ENCODE measurements at regions not wholly inside any gene's neighbourhood (a gene's known extent, or its start where the extent isn't known, plus 50 kb on each side); places are given as distances from the start of the nearest gene placed in this dataset.
A peak's percentile ranks its signal among the peaks of the same experiment; 100 is the strongest.

DNA sequence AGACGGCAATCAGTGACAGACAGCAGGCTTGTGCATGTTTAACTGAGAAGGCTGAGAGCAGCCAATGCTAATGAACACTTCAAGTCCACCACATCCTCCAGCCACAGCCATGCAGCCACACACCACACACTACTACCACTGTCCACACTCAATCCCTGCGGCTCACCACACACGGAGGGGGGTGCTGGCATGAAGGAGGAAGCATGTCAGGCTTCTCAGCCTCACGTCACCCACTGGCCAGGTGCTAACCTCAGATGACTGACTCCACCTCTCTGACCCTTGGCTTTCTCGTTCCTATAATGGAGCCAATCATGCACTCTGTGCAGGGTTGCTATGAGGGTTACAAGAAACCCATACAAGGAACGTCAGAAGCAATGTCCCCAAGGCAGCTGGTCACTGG is 165.4 kb upstream of the RNF32 start:
- DNase-seq = no peak

DNA sequence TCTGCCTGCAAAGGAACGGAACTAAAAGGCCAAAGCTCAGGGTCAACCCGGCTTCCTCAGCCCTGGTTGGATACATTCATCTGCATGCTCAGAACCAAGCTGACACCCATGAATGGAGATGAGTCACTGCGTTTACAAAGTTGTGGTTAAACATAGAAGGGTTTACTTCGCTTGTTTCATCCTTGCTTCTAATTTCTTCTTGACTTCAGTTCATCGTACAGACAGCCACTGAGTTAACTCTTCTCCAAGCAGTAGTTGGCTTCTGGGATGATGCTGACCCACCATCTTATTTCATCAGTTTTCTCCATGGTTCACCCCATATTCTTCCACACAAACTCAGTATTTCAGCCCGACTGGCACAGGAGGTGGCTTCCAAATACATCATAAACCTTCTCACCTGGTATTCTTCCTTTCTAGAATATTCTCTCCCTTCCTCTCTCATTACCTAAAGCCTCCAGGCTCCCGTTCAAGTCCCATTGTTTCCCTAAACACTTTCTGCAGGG is 166.3 kb upstream of the RNF32 start:
- no peak for DNase-seq

DNA sequence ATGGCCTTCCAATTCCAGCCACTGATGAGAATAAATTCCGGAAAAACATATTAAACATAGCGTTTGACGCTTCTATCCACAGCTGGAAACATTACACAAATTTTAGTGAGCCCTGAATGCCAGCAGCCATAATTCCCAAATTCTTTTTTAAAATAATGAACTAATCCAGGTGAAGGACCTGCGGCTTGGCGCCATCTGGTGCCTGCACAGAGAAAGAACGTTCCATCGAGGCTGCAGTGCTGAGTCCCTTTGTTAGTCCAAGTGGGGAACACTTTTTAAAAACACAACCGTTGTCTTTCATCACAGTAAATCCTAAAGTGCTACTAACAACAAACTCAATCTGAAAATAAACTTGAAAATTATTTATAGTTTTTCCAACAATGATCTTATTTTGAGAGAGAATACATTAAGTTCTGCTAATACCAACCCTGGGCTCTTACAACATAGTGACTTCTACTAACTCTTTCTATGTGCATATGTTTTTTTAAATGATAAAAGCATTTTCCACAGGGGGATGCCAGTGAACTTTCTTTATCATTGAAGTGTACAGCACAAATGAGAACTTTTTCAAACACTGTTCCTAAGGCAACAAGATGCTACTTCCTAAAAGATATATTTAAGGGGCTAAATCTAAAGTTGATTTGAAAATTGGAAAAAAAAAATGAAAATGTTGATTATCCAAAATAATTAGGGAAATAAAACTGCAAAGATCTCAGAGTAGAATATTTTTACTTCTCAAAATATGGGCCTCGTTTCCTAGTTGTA is 166.9 kb upstream of the RNF32 start:
- peak; percentile 32 for DNase-seq

DNA sequence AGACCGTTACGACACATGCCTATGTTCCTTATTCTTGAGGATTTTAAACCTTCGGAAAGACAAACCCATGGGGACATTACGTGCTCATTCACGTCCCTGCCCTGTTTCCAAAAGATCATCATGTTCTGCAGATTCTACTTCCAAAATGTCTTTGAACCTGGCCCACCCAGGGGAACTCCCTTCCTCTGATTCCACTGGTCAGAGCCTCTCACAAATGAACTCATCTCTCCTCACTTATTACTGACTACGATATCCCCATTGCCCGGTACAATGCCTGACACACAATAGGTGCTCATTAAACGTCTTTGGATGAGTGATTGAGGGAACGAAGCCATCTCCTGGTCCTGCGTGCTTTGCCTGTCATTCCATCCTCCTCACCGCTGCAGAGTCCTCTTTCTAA is 168.3 kb upstream of the RNF32 start:
- no peak for DNase-seq

DNA sequence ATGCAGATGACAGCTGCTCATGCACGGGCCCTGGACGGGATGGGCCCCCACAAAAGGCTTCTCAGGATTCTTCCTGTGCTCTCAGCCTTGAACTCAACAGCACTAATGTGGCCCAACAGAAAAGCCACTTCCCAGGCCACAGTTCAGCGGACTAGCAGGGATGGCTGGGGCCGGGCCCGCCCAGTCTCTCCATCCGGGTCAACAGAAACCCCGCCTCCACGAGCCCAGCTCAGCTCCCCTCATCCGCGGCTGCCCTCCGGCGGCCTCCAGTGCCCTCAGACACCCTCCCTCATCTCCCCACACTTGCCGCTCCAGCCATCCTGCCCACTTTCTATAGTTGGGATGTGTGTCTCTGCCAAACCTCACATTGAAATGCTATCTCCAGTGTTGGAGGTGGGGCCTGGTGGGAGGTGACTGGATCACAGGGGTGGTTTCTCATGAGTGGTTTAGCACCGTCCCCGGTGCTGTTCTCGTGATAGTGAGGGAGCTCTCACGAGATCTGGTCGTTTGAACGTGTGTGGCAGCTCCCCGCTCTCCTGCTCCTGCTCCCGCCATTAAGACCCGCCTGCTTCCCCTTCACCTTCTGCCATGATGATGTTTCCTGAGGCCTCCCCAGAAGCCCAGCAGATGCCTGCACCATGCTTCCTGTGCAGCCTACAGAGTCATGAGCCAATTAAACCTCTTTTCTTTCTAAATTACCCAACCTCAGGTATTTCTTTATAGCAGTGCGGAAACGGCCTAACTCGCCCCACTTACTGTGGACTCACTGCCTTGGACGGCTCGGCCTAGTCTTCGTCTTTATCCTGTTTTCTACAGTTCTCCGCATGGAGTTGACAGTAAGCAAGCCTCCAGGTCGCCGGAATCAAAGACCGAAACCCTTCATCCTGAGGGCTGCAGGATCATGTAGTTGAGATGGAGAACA is 169.9 kb upstream of the RNF32 start:
- no peak for DNase-seq

DNA sequence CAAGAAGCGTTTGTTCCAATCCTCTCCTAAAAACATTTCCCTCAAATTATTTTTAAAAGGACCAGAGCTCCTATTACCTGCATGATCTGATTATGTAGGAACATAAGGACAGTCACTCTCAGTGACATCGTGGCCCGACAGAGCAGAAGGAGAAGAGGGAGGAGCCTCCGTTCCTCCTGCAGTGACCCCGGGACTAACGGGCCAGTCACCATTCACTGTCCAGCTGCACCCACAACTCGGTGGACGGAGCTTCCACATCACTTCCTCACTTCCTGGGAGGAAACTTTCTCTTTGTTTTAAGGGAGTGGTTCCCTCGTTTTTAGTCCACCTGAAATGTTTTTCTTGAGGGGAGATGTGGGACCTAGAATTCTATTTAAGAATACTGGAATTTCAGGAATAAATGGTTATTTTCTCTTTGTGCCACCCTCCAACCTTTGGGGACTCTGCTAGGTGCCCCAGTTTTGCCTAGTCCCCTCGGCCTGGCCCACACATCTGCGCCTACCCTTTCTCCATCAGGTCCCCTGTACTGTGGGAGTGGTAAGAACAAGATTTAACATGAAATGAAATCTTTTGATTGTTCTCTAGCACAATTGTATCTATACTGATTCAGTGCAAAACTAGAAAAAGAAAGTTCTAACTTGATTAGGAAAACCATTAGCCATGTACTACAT is 173.5 kb upstream of the RNF32 start:
- DNase-seq = no peak

DNA sequence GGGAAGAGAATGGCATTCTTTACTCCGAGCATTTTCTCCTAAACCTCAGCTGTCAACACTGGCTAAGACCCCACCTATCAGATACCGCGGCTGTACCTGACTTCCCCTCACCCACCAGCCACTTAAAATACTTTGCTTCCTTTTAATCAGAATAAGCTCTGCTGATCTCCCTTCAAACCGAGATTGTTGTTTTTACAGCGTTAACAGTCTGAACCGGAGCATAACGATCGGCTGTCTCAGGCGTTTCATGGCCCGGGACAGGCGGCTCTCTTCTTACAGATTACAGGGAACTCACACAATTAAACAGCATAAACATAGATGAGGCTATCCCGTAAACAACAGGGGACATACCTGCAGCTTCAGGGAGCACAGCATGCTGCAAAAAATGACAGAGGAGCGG is 174.3 kb upstream of the RNF32 start:
- no peak for DNase-seq

DNA sequence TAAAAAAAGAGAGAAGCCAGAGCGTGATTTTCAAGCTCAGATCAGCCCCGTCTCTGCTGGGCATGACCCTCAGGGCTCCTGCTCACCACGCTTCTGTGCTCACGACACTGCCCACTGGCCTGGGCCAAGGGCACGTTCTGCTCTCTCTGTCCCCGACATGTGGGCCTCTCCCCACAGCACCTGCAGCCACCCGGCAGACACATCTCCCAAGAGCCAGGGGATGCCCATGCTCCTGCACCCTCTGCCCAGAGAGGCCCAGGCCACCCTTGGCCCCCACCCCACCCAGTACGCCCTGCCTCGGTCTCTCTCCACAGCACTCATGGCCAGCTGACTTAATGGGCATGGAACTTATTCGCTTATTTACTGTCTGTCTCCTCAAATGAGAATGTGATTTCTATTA is 175.4 kb upstream of the RNF32 start:
- no peak for DNase-seq

DNA sequence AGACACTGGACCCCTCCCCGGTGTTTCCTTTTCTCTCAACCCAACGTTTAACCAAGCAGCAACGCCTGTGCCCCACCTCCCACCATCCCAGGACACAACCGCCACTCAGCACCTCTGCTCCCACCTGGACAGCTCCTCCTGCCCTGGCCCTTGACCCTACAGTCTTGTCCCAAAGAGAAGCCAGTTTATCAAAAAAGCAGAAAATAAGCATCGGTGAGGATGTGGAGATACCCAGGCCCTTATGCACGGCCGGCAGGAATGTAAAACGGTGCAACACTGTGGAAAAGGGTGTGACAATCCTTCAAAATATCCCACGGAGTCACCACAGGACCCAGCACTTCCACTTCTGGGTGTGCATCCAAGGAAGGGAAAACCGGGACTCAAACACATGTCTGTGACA is 176.2 kb upstream of the RNF32 start:
- DNase-seq = no peak

DNA sequence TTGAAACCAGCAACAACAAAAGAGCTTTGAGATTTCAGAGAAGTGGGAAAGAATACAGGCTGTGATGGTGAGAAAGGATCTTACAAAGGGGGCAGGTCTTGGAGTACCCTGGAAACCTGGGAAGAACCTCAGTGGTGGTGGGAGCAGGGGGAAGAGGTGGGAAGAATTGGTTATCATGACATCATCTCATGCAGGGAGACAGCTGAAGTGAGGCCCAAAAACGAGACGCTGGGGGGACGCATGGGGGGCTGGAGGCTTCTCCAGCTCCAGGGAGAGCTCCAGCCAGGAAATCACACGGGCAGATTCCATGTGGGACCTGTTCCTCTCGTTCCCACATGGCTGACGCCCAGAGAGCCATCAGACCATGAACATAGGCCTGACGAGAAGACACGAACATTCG is 177.3 kb upstream of the RNF32 start:
- no peak for DNase-seq

DNA sequence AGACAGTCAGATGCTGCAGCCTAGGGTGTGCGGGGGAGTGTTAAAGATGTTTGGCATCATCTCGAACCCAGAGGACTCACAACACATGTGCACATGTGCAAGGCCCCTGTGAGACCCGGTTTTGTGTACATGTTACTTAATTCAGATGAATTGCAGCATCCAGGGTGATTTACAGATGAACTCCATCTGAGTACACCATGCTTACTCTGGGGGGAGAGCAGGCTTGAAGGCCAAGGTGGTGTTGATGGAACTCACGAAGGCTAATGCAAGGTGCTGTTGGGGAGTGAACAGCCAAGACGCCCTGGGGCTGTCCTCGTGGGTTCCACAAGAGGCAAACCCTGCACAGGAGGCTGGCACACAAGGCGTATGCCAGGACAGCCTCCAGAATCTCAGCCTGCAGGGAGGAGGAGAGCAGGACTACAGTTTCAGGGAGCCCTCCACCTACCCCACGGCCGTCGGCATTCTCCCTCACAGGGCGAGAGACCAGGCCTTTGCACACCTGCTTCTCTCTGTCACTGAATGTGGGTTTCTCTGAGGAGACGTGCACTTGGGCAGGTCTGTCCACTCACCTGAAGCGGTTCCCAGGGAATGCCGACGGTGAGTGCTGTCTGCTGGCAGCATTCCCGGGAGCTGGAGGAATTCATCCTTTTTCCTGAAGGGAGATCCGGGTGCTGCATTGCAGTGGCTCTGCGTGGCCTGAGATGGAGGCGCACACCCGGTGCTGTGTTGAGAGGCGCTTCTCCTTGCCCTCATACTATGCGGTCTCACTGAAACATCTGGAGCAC is 178.5 kb upstream of the RNF32 start:
- DNase-seq = no peak

DNA sequence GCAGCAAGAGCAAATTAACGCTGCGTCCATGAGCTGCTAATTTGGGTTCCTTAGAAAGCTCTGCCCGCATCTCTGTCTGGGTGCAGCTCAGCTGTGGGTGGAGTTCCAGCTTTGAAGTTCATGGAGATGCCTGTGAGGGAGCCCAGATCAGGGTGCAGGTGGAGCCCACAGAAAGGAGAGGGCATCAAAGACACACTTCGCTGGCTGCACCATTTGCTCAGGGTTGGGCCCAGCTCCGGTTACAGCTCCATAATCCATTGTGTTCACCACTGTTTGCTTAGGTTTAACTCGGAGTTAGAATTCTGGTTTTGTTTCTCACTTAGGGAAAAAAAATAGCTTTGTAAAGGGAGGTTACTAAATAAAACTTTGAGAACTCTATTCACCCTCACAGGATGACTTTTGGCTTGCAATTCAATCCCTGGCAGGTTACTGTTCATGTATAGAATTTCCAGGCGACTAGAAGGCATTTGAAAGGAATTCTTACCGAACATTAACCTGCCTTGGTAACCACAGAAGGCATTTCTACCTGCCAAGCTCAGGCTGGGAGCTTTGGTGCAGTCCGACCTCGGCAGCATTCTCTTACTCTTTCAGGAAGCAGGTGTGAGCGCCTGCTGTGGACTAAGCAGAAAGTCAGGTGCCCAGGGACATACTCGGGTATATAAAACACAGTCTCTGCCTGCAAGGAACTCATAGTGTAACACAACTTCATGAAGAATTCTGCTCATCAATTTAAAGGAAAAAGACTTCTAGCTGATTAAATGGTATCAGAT is 179.5 kb upstream of the RNF32 start:
- peak; percentile 13 for DNase-seq

DNA sequence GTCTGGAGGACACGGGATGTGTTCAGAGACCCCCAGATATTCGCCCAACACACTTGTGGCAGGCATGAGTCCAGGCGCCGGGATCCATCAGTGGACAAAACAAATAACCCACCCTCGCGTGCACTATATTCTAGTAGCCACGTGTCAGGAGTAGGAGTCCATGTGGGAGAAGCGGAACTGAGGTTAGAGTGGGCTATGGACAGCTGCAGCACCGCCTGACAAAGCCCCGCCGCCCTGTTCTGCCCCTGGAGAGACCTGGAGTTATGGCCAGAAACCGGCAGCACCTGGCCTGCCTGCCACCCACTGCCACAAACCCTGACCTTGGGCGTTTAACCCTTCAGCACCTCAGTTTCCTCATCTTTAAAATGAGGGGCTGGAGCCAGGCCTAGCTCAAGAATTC is 181.0 kb upstream of the RNF32 start:
- no peak for DNase-seq

DNA sequence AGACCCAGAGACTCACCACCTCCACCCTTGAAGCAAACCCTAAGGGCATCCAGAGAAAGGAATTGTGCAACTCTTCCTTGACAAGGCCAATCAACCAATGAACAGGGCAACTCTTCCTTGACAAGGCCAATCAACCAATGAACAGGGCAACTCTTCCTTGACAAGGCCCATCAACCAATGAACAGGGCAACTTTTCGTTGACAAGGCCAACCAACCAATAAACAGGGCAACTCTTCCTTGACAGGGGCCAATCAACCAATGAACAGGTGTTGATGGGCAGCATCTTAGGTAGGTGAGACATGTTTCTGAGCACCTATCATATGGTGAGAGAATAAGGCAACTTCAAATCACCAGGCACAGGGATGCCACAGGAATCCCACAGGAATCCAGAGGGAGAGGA is 181.5 kb upstream of the RNF32 start:
- no peak for DNase-seq

DNA sequence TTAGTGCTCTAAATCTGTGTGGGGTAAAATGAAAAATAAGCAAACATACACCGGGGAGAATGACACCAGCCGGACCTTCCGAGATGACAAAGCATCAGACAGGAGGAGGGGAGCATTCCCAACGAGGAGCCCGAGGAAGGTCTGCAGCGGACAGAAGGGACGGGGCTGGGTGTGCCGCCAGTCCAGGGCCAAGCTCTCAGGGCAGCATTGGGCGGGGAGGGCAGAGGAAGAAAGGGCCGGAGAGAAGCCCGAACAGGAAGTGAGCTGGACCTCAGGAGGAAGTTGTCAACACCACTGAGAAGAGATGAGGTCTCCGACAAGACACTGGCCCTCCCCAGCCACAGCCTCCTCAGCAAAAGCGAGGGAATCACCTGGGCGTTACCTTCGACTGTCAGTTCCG is 182.6 kb upstream of the RNF32 start:
- no peak for DNase-seq

DNA sequence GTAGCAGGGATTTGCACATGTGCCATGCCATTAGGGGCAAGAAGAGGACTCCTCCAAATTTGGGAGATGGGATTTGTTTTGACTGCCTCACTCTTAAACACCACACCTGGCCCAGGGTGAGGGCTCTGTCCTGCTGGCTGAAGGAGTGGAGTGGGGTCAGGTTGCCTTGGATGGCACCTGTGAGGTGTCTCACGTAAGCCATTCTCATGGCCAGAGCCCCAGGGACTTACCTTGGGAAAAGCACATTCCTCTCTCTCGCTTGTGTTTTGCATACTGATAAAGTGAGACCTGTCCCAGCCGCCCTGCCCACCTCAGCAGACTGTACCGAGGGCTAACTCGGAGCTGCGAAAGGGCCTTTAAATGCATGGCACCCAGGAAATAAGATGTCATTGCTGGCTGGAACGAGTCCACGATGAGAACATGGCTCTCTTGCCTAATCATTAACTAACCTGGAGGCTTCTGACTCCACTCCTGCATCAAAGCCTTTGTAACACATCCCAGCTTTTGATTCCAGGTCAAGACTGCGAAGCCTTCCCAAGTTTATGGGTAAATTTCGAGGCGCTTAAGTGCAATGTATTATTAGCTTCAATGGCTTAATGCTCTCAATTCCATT is 184.0 kb upstream of the RNF32 start:
- no peak for DNase-seq

DNA sequence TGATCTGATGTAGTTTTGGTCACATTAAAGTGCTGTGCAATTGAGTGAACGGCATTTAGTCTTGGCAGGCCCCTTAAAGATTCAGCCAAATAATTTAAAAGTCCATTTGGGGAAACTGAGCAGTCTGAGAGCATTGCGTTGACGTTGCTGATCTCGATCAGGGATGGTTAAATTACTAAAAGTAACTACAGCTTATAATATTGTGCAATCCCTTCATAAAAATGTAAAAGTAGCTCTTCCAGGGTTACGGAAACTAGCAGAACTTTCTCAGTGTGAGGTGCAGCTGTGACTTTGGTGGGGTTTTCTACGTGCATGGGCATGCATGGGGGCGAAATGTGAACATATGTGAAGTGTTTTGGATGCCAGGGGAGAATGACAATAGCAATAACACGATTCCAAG is 184.5 kb upstream of the RNF32 start:
- no peak for DNase-seq

DNA sequence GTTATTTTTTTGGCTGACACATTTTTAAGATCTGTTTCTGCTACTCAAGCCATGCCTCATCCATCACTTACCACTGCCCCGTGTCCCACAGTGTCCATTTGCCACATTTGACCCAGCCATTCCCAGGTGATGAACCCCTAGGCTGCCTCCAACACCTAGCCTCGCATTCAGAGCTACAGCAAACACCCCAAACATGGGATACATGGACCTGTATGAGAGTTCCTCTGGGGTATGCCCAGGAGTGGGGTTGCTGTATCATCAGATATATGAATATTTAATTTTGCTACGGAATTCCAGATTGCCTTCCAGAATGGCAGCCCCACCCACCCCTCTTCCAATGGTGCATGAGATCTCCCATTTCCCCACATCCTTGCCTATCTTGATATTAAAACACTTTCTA is 190.1 kb upstream of the RNF32 start:
- no peak for DNase-seq

DNA sequence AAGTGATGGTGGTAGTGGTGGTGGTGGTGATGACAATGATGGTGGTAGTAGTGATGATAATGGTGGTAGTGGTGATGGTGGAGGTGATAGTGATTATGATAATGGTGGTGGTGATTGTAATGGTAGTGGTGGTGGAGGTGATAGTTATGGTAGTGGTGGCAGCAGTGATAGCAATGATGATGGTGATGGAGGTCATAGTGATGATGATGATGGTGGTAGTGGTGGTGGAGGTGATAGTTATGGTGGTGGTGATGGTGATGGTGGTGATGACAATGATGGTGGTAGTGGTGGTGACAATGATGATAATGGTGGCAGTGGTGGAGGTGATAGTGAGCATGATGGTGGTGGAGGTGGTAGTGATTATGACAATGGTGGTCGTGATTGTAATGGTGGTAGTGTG is 191.7 kb upstream of the RNF32 start:
- no peak for DNase-seq

DNA sequence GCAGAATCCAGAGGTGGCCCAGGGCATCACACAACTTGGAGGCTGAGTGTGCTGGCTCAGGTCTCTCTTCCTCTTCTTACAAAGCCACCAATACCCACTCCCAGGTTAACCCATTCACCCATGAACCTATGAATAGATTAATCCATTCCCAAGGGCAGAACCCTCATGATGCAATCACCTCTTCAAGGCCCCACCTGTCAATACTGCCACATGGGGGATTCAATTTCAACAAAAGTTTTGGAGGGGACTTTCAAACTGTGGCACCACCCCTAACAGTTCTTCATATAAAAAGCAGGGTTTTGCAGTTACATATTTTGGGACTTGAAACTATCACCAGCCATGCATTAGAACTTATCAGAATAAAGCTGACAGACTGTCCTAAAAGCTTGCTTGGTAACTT is 193.6 kb upstream of the RNF32 start:
- no peak for DNase-seq

DNA sequence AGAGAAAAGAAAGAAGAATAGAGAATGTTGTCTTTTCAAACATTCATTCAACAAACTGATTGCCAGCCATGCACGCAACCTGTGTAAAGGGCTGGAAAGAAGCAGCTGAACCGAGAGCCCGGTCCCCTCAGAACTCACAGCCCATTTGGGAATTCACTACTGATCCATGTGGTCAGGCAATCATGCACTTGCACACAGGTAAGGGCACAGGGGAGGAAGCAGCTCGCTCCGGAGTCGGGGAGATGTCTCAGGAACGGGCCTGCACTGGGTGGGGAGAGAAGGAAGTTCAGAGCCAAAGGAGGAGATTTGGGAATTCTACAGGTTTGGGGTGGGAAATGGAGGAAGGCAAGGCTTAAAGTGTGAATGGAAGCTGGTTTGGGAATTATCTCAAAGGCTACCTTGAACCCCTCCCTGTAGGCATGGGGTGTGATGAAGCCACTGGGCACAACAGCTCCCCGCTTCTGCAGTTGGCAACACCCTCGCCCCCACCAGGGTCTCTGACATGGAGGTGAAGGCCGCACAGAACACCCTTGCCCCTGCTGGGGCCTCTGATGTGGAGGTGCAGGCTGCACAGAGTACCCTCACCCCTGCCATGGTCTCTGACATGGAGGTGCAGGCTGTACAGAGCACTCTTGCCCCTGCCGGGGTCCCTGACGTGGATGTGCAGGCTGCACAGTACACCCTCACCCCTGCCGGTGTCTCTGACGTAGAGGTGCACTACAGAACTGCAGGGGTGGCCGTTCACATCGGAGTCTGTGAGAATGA is 194.4 kb upstream of the RNF32 start:
- DNase-seq = no peak

Measured in NCI-H1092 (cell line).